ENCODE measurements at regions not wholly inside any gene's neighbourhood (a gene's known extent, or its start where the extent isn't known, plus 50 kb on each side); places are given as distances from the start of the nearest gene placed in this dataset.

GRCh38 chr16:62208934-62209333 is 172.7 kb upstream of the CDH8 start:
- intact Hi-C loops (cut with micrococcal nuclease; ENCODE audit: unreplicated experiment) (no loop called here), in situ Hi-C loops (cut with HindIII; ENCODE audit: low pct_unique_long_range_greater_than_20kb, low sequenced_read_pairs) (no loop called here)
- no peak for DNase-seq (ENCODE audit: low read depth, low spot score)
- ChIA-PET CTCF (no interaction called here), POLR2A (no interaction called here)
- ATAC-seq: no peak
- TF ChIP-seq TCF7L2 (IDR thresholded peaks at IDR 0.05; ENCODE audit: low read depth, low read length) (no peak), REST (IDR thresholded peaks at IDR 0.05; ENCODE audit: insufficient read depth in 1 of 2, low read depth in 2 of 2, low read length in 1 of 2) (no peak), SIN3A (IDR thresholded peaks at IDR 0.05; ENCODE audit: borderline replicate concordance, insufficient read depth, low read depth, low read length) (no peak), CTCF (IDR thresholded peaks at IDR 0.05) (no peak), POLR2AphosphoS5 (IDR thresholded peaks at IDR 0.05; ENCODE audit: low read depth, low read length) (no peak)
- no peaks in the 10 kb centered on the region for H3K27me3 ChIP-seq (ENCODE audit: control insufficient read depth, insufficient read depth, low read length)
- no TSS peak for BruUV-seq (replicated peaks)
- H3K27ac ChIP-seq (ENCODE audit: low read length): no peak overlapping the region
- H3K36me3 ChIP-seq (ENCODE audit: control insufficient read depth, insufficient read depth, low read length): no peaks in the 10 kb centered on the region
- H3K4me1 ChIP-seq (ENCODE audit: control insufficient read depth, insufficient read depth, low read length): no peaks in the 10 kb centered on the region
- no peak overlapping the region for H3K4me3 ChIP-seq (ENCODE audit: low read depth in 2 of 2, low read length in 2 of 2)
- H3K9me3 ChIP-seq (ENCODE audit: control insufficient read depth, insufficient read depth, low read depth, low read length): no peaks in the 10 kb centered on the region

GRCh38 chr16:62205459-62205858 is 169.2 kb upstream of the CDH8 start:
- Histone ChIP-seq H3K4me1 (ENCODE audit: control insufficient read depth, insufficient read depth, low read length) (no peaks in the 10 kb centered on the region), H3K9me3 (ENCODE audit: control insufficient read depth, insufficient read depth, low read depth, low read length) (no peaks in the 10 kb centered on the region), H3K27ac (ENCODE audit: low read length) (no peak overlapping the region), H3K27me3 (ENCODE audit: control insufficient read depth, insufficient read depth, low read length) (no peaks in the 10 kb centered on the region), H3K4me3 (ENCODE audit: low read depth in 2 of 2, low read length in 2 of 2) (no peak overlapping the region), H3K36me3 (ENCODE audit: control insufficient read depth, insufficient read depth, low read length) (no peaks in the 10 kb centered on the region)
- in situ Hi-C loops (cut with HindIII; ENCODE audit: low pct_unique_long_range_greater_than_20kb, low sequenced_read_pairs): no loop called here
- BruUV-seq (replicated peaks): no TSS peak
- POLR2A ChIA-PET: no interaction called here
- CTCF ChIA-PET: no interaction called here
- no peak for ATAC-seq
- no peak for DNase-seq (ENCODE audit: low read depth, low spot score)
- TF ChIP-seq TCF7L2 (IDR thresholded peaks at IDR 0.05; ENCODE audit: low read depth, low read length): no peak
- no peak for TF ChIP-seq POLR2AphosphoS5 (IDR thresholded peaks at IDR 0.05; ENCODE audit: low read depth, low read length)
- TF ChIP-seq SIN3A (IDR thresholded peaks at IDR 0.05; ENCODE audit: borderline replicate concordance, insufficient read depth, low read depth, low read length): no peak
- TF ChIP-seq REST (IDR thresholded peaks at IDR 0.05; ENCODE audit: insufficient read depth in 1 of 2, low read depth in 2 of 2, low read length in 1 of 2): no peak
- TF ChIP-seq CTCF (IDR thresholded peaks at IDR 0.05): no peak
- intact Hi-C loops (cut with micrococcal nuclease; ENCODE audit: unreplicated experiment): no loop called here
